OCI-LY3 (cell line): ENCODE measurements at regions not wholly inside any gene's neighbourhood (a gene's known extent, or its start where the extent isn't known, plus 50 kb on each side); places are given as distances from the start of the nearest gene placed in this dataset.

Experiments
- CTCF ChIP-seq: fragments of 200-600, 300-600 bp; sonication (generic); IDR thresholded peaks from 2 replicates; pipeline ENCODE4 v1.5.1; 2014; ENCODE audit warnings: antibody characterized with exemption, low read length, low read depth
- EZH2phosphoT487 ChIP-seq: fragments of 200-600 bp; shearing (Covaris generic); IDR thresholded peaks from 2 replicates; pipeline ENCODE4 v1.6.1; 2018; ENCODE audit warnings: antibody characterized with exemption, mixed run types, low read depth

GRCh38 chr11:86162239-86162638 is 82.3 kb upstream of the EED start:
- TF ChIP-seq CTCF (no peak), EZH2phosphoT487 (no peak)
